ENCODE measurements at regions not wholly inside any gene's neighbourhood (a gene's known extent, or its start where the extent isn't known, plus 50 kb on each side); places are given as distances from the start of the nearest gene placed in this dataset.
A peak's percentile ranks its signal among the peaks of the same experiment; 100 is the strongest.

- Histone ChIP-seq H3K27me3 (ENCODE audit: low read length) (no peaks in the 10 kb centered on the region), H3K27ac (ENCODE audit: low read length) (no peak overlapping the region), H3K4me3 (ENCODE audit: low read length) (no peak overlapping the region), H3K9me2 (replicated peaks; ENCODE audit: low read length) (no peaks in the 10 kb centered on the region), H2AFZ (ENCODE audit: low read length) (no peak overlapping the region), H3K36me3 (ENCODE audit: low read depth, low read length) (no peaks in the 10 kb centered on the region), H3K9ac (ENCODE audit: low read length) (no peak overlapping the region), H3K4me2 (ENCODE audit: low read length) (no peak overlapping the region), H3K79me2 (ENCODE audit: low read length) (no peaks in the 10 kb centered on the region), H3F3A (ENCODE audit: low read length, unreplicated experiment) (no peaks in the 10 kb centered on the region), H4K20me1 (ENCODE audit: low read length) (no peaks in the 10 kb centered on the region), H3K9me3 (ENCODE audit: low read length) (0 out of 2 replicates have a peak, but pooled peaks cover 4% of the 10 kb centered on the region), H3K4me1 (ENCODE audit: insufficient read depth, low read length) (peaks cover 8% of the 10 kb centered on the region; the same call in 1 of the 2 replicates)
- ChIA-PET POLR2A (ENCODE audit: unreplicated experiment) (no interaction called here), CTCF (no interaction called here)
- DNase-seq, result no peak
- BruUV-seq (replicated peaks), result no TSS peak
- no peak for ATAC-seq
- intact Hi-C loops (cut with micrococcal nuclease), result no loop called here
- no peak for TF ChIP-seq EZH2 (IDR thresholded peaks at IDR 0.05; ENCODE audit: low read length, unreplicated experiment)
- TF ChIP-seq CTCF (conservative IDR thresholded peaks at IDR 0.05; ENCODE audit: low read depth, low read length), result no peak
- TF ChIP-seq EZH2phosphoT487 (IDR thresholded peaks at IDR 0.05; ENCODE audit: borderline replicate concordance, low read length), result no peak
Measured at GRCh38 chr14:53310412-53310811, 157.3 kb upstream of the DDHD1 start.

GRCh38 chr14:53306911-53307310, 153.8 kb upstream of the DDHD1 start:
- Histone ChIP-seq H3K79me2 (ENCODE audit: low read length) (no peaks in the 10 kb centered on the region), H3K36me3 (ENCODE audit: low read depth, low read length) (no peaks in the 10 kb centered on the region), H2AFZ (ENCODE audit: low read length) (peak overlapping the region; percentile 95), H3K4me2 (ENCODE audit: low read length) (peak overlapping the region; percentile 92), H3F3A (ENCODE audit: low read length, unreplicated experiment) (no peaks in the 10 kb centered on the region), H3K27ac (ENCODE audit: low read length) (no peak overlapping the region), H3K9me3 (ENCODE audit: low read length) (0 out of 2 replicates have a peak, but pooled peaks cover 4% of the 10 kb centered on the region), H4K20me1 (ENCODE audit: low read length) (no peaks in the 10 kb centered on the region), H3K4me3 (ENCODE audit: low read length) (peak overlapping the region; percentile 86), H3K9me2 (replicated peaks; ENCODE audit: low read length) (no peaks in the 10 kb centered on the region), H3K27me3 (ENCODE audit: low read length) (no peaks in the 10 kb centered on the region), H3K9ac (ENCODE audit: low read length) (peak overlapping the region; percentile 51; the same call in 1 of the 2 replicates), H3K4me1 (ENCODE audit: insufficient read depth, low read length) (peaks cover 8% of the 10 kb centered on the region; the same call in 1 of the 2 replicates)
- DNase-seq (peak; percentile 48), ATAC-seq (peak; percentile 84)
- intact Hi-C loops (cut with micrococcal nuclease), result loop anchor here (1.0 to 10.0 kb wide), 10 partner anchors 18 to 835 kb away; partner anchors contain the start of genes GPR137C and TXNDC16
- no peak for TF ChIP-seq EZH2 (IDR thresholded peaks at IDR 0.05; ENCODE audit: low read length, unreplicated experiment)
- no peak for TF ChIP-seq EZH2phosphoT487 (IDR thresholded peaks at IDR 0.05; ENCODE audit: borderline replicate concordance, low read length)
- no peak for TF ChIP-seq CTCF (conservative IDR thresholded peaks at IDR 0.05; ENCODE audit: low read depth, low read length)
- no TSS peak for BruUV-seq (replicated peaks)
- CTCF ChIA-PET, result interaction anchor here (0.5 to 2.8 kb wide), 15 partner anchors 11 to 1161 kb away, joined by 3 to 16 read pairs (median 4); no protein-coding TSS in a partner anchor
- POLR2A ChIA-PET (ENCODE audit: unreplicated experiment), result interaction anchor here (0.5 to 0.6 kb wide), 2 partner anchors 18 to 20 kb away, joined by 5 to 6 read pairs; no protein-coding TSS in a partner anchor

- Histone ChIP-seq H3K27ac (ENCODE audit: low read length) (no peak overlapping the region), H3K36me3 (ENCODE audit: low read depth, low read length) (no peaks in the 10 kb centered on the region), H3K4me2 (ENCODE audit: low read length) (peak overlapping the region; percentile 92), H3K4me1 (ENCODE audit: insufficient read depth, low read length) (peaks cover 8% of the 10 kb centered on the region; the same call in 1 of the 2 replicates), H3K4me3 (ENCODE audit: low read length) (peak overlapping the region; percentile 86), H3F3A (ENCODE audit: low read length, unreplicated experiment) (no peaks in the 10 kb centered on the region), H3K9me2 (replicated peaks; ENCODE audit: low read length) (no peaks in the 10 kb centered on the region), H2AFZ (ENCODE audit: low read length) (peak overlapping the region; percentile 95), H3K9me3 (ENCODE audit: low read length) (0 out of 2 replicates have a peak, but pooled peaks cover 4% of the 10 kb centered on the region), H3K9ac (ENCODE audit: low read length) (peak overlapping the region; percentile 51), H3K27me3 (ENCODE audit: low read length) (no peaks in the 10 kb centered on the region), H4K20me1 (ENCODE audit: low read length) (no peaks in the 10 kb centered on the region), H3K79me2 (ENCODE audit: low read length) (no peaks in the 10 kb centered on the region)
- BruUV-seq (replicated peaks), result no TSS peak
- intact Hi-C loops (cut with micrococcal nuclease), result loop anchor here (1.0 to 10.0 kb wide), 10 partner anchors 19 to 834 kb away; partner anchors contain the start of genes GPR137C and TXNDC16
- DNase-seq (peak; percentile 69), ATAC-seq (peak; percentile 88)
- ChIA-PET POLR2A (ENCODE audit: unreplicated experiment) (interaction anchor here (0.6 kb wide), 1 partner anchor 21 kb away, joined by 6 read pairs; no protein-coding TSS in a partner anchor), CTCF (interaction anchor here (0.5 to 2.8 kb wide), 19 partner anchors 10 to 1160 kb away, joined by 3 to 16 read pairs (median 4); no protein-coding TSS in a partner anchor)
- TF ChIP-seq EZH2 (IDR thresholded peaks at IDR 0.05; ENCODE audit: low read length, unreplicated experiment), result no peak
- no peak for TF ChIP-seq EZH2phosphoT487 (IDR thresholded peaks at IDR 0.05; ENCODE audit: borderline replicate concordance, low read length)
- peak; percentile 94 for TF ChIP-seq CTCF (conservative IDR thresholded peaks at IDR 0.05; ENCODE audit: low read depth, low read length)
Measured at GRCh38 chr14:53306267-53306721, 153.2 kb upstream of the DDHD1 start.

Data from PC-3 (cell line).